ENCODE measurements at regions not wholly inside any gene's neighbourhood (a gene's known extent, or its start where the extent isn't known, plus 50 kb on each side); places are given as distances from the start of the nearest gene placed in this dataset.

DNA sequence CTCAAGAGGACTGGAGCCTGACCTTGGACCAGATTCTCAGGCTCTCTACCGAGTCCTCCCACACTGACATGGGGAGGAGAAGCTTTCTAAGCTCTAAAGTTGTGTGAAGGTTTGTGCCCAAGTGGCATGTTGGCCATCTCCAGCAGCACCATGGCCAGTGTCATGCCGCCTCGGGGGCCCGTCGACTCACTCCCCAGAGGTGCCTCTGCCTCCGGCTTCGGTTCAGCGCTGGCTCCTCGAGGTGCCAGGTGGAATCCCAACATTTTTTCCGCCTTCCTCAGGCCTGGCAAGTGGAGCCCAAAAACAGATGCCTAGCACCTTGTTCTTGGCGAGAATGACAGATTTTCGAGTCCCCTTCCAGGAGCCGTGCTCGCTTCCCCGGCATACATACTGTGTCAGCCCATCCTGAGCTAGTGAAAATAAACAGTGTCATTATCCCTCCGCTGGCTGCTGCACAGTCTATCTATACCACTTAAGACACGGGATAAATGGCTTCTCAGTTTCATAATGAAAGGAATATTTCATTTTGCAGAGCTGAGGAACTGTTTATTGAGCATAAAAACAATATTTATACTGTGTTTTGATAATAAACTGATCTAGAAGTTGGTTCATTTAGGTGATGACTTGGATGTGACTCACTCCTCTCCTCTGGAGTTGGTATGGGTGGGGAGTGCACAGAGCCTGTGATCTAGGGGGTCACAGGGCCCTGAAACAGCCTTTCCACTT lies 328.5 kb upstream of the TLE3 start:
- no peak for DNase-seq (ENCODE audit: low read depth)

DNA sequence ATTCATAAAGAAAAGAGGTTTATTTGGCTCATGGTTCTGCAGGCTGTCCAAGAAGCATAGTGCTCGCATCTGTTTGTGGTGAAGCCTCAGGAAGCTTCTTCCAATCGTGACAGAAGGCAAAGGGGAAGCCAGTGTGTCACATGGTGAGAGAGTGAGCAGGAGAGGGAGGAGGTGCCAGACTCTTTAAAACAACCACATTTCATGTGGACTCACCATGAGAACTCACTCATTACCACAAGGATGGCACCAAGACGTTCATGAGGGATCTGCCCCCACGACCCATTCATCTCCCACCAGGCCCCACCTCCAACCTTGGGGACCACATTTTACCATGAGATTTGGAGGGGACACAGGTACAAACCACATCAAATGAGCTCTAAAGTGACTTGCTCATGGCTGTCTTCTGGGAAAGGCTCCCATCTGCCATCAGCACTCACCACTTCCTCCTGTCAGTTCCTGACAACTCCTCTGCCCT lies 327.3 kb upstream of the TLE3 start:
- no peak for DNase-seq (ENCODE audit: low read depth)

- DNase-seq (ENCODE audit: low read depth): no peak
These were observed 325.6 kb upstream of the TLE3 start for GRCh38 chr15:70423267-70423666.

GRCh38 chr15:70422342-70422741 lies 324.6 kb upstream of the TLE3 start:
- no peak for DNase-seq (ENCODE audit: low read depth)

DNA sequence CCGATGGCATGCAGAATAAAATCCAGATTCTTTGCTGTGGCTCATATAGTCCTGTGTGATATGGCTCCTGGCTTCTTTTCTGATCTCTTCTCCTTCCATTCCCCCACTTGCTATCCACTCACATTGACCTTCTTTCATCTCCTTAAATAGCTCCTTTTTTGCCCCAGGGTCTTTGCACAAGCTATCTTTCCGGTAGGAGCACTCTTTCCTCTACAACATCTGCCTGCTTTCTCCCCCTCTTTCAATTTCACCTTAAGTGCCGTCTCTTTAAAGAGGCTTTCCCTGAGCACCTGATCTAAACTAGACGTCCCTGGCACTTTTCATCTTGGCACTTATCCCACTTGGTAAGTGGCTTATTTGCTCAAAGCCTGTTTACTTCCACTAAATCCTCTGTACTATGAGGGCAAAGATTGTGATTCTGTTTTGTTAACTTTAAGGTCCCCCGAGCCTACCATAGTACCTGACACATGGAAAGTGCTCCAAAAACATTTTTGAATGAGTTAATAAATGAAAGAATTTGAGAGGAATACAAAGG lies 323.3 kb upstream of the TLE3 start:
- DNase-seq (ENCODE audit: low read depth): no peak

DNA sequence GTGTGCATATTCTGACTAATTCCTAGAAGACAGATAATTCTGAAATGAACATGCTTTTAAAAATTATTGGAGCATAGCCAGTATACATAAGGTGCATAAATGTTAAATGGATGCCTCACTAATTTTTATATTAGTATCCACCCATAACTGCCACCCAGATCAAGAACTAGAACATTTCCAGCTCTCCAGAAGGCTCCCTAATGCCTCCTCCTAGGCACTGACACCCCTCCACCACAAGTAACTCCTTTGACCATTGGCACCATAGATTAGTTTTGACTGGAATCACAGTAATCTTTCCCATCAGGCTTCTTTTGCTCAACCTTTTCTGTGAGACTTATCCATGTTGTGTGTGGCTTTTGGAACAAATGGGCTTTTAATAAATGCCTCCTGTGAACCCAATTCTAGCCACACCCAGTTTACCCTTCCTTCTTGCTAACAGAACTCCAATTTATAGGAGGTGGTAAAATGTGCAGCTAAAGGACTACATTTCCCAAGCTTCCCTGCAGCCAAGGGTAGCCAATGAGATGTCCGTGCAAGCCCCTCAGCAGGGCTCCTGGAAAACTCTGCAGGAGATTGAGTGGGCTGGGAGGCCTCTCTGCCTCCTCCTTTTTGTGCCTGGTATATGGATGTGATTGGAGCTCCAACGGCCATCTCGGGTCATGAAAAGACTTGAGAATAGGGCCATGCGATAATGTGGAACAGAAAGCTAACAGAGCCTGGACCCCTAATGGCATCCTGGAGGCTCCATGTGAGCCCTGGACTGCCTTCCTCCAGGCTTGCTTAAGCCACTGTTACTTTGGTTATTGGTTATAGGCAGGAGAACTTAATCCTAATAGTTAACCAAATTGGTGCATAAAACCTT lies 322.6 kb upstream of the TLE3 start:
- DNase-seq (ENCODE audit: low read depth): no peak

DNA sequence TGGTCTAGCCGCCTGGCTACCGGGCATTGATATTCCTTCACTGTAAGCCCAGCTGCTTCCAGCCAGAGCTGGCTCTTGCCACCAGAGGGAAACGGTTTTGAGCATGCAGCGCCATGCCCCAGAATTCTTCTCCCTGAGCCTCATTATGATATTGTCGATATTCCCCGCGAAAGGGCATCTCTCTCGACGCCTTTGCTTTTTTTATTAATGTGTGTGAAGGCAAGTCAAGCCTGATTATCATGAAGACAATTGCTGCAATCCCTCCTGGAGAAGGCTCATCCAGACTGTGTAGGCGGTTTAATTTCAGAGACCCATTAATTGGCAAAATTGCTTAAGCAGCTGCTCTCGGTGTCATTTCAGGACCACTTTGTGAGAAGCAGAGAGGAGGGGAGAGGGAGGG lies 321.2 kb upstream of the TLE3 start:
- DNase-seq (ENCODE audit: low read depth): no peak

- no peak for DNase-seq (ENCODE audit: low read depth)
These were observed 319.8 kb upstream of the TLE3 start for GRCh38 chr15:70417535-70417934.

GRCh38 chr15:70416829-70417228 lies 319.1 kb upstream of the TLE3 start:
- DNase-seq (ENCODE audit: low read depth): no peak

DNA sequence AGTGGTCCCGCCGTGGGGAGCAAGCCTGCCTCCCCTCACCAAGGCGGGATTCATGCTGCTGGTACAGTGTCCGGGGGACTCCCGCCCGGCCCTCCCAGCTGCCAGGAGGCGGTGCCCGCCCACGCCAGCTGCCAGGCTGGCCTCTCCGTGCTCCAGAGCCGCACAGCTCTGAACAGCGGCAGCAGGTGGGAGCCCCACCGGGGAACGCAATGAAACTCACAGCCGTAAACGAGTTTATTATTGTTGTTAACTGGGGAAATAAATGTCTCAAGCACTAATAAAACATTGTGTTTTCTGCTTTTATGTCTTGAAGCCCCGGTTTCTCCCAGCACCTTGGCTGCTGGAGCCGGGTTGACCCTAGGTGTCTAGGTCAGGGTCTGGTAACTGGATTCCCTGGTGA lies 317.7 kb upstream of the TLE3 start:
- DNase-seq (ENCODE audit: low read depth): no peak

- no peak for DNase-seq (ENCODE audit: low read depth)
These were observed 316.9 kb upstream of the TLE3 start for GRCh38 chr15:70414626-70415025.

DNA sequence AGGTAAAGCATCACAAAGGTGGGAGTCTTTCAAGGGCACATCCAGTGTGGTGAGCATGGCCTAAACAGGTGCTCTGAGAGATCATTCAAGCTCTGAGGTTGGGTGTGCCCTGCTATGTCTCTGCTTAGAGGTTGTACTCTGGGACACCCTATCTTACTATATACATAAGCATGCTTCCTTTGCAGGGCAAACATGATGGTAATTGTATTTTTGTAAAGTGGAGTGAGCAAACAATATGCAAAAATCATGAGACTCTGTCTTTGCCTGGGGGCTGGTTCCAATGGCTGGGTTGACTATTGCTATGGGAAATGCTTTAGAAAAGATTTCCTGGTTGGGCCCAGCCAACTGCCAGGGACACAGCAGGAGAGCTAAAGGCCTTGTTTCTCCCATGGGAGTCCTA lies 315.1 kb upstream of the TLE3 start:
- no peak for DNase-seq (ENCODE audit: low read depth)

DNA sequence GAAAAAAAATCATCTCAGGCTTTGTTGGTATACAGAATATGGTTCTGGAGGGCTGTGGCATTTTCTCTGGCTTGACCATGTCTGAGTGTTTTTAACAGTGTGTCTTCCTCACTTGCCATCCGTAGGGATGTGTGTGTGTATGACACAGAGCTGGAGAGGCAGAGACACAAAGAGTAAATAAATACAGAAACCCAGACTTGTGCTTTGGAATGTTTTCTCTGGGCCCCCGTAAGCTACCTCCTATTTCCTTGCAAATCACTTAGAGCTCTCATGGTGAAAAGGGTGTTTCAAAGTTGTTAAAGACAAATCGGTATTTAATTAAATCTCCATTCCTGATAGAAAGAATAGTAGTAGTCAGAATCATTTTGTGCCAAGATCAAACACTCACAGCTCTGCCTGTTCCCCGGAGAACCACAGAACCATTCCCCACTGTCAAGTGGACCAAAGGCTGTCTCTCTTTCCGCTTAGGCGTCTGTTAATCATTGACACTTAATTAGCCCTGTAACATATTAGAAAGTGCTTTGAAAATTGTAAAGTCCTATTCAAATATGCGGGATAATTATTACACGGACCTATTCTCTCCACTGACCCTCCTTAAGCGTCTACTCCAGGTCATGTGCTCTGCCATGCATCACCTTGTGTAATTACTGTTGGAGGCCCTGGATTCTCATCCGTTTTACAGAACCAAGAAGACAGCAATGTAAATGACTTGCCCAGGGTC lies 313.6 kb upstream of the TLE3 start:
- DNase-seq (ENCODE audit: low read depth): no peak

GRCh38 chr15:70410371-70410985 lies 312.8 kb upstream of the TLE3 start:
- no peak for DNase-seq (ENCODE audit: low read depth)

DNA sequence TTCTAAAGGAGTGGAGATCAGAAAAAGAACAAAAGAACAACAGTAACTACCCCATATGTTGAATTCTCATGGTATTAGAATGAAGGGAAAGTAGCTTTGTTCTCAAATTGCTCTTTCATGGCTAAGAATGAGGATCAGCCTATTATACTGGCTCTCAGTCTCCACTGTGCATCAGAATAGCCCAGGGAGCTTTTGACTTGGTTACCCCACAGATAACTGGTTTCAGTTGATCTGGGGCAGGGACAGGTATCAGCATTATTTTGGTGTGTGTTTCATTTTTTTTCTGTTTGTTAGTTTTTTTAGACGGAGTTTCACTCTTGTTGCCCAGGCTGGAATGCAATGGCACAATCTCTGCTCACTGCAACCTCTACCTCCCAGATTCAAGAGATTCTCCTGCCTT lies 311.7 kb upstream of the TLE3 start:
- DNase-seq (ENCODE audit: low read depth): no peak

DNA sequence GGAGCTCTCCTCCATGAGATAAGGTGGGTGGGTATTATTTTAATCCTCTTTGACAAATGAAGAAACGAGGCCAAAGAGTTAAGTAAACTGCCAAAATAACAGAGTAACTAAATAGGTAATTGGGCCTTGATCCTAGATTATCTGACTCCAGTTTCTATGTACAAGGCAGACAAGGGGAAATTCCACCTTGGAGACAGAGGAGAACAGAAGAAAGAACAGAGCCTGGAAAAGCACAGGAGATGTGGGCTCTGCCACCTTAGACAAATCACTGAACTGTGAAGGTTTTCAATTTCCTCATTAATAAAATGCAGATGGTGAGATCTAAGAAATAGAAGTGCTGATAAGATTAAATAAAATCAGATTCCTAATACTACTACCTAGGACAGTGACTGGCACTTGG lies 310.2 kb upstream of the TLE3 start:
- no peak for DNase-seq (ENCODE audit: low read depth)

GRCh38 chr15:70407336-70407670 lies 309.6 kb upstream of the TLE3 start:
- no peak for DNase-seq (ENCODE audit: low read depth)

DNA sequence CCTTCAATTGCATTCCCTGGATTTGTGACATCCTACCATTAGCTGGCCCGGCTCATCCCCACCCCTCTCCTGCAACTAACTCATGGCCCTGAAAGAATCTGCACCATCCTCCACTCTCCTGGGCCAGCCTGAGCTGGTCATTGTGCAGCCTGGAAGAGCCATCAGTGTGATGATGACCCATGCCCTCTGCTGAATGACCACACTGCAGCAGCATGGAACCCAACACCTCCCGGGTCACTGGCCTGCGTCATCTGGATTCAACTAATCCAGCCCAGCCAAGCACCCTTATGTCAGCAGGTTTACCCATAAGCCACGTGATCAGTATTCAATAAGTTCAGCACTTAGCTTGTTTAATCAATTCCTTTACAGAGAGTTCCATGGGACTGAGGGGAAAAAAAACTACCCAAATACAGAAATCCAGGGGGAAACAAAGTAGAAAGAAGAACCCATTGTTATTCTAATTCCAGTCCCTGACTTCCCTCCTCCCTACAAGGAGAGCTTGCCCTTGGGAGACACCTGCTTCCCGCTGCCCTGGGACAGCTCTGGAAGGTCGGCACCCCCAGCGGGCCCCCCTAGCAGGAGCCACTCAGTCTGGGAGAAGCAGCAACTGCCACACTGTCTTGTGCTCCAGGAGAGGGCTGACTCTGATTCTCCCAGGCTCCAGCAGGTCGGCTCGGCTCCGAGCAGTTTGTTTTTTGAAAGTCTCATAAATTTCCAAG lies 309.1 kb upstream of the TLE3 start:
- DNase-seq (ENCODE audit: low read depth): no peak

DNA sequence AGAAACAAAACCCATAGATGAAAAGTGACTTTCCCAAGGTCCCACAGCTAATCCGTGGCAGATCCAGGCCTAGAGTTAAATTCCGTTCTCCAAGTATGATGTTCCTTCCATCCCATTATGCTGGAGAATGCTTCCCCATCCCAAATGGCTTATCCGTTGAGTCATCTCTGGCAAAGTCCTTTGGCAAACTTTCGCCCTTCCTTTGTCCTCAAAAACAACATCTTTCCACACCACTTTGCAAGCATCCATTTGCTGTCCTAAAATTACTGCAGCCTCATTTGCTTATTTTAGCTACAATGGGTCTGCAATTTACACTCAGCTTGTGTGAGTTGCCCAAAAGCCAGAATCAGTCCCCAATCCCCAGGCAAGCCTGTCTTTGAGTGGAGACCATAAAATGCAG lies 304.0 kb upstream of the TLE3 start:
- DNase-seq (ENCODE audit: low read depth): no peak

DNA sequence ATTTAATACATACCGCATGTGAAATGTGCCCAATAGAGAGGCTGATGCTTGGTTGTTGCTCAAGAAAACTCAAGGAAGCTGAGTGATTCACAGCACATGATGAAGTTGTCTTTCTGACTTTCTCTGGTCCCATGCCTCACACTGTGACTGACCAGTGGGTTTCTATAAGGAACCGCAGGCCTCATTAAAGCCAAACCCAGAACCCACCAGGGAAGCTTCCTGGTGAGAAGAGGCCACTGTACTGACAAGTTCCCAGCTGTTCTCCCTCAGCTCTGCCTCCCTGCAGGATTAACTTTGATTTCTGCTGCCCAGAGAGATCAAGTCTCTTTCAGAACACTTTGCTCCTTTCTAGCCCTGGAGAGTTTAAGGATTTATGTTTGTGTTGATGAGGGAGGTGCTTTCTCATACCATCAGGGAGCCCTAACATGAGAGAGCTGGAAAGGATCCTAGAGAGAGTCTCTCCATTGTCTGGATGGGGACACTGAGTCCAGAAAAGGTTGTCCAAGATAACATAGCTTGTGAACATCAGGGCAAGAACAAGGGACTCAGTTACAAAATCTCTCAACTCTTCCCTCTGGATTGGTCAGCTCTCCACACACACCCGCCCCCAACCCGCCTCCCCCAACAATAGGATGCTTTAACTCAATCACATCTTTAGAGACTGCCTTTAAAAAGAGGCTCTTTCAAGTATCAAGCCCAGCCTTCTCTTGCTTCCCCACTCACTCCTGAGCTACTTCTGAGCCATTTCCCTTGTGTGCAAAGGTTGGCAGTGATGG lies 303.2 kb upstream of the TLE3 start:
- DNase-seq (ENCODE audit: low read depth): no peak

- no peak for DNase-seq (ENCODE audit: low read depth)
These were observed 301.5 kb upstream of the TLE3 start for GRCh38 chr15:70399204-70399603.

Measured in stimulated activated CD8-positive, alpha-beta memory T cell treated with anti-CD3 and anti-CD28 coated beads, Interleukin-4, amount 100 ng/mL, for 24 hours (primary cell).